IPS-18a (cell line): ENCODE measurements at regions not wholly inside any gene's neighbourhood (a gene's known extent, or its start where the extent isn't known, plus 50 kb on each side); places are given as distances from the start of the nearest gene placed in this dataset.
"Not testable (repeated sequence)": the region's sequence is repeated elsewhere in the genome, so short reads cannot be mapped to it uniquely, and the experiment has no call there.

Experiments
- H3K27ac ChIP-seq: one replicate; pipeline ENCODE4 v1.5.1; 2013; ENCODE audit warnings: low read length
- H3K27me3 ChIP-seq: one replicate; pipeline ENCODE4 v1.6.1; 2013; ENCODE audit warnings: mild to moderate bottlenecking, low read length; ENCODE audit not compliant: control insufficient read depth, insufficient read depth
- H3K36me3 ChIP-seq: one replicate; pipeline ENCODE4 v1.6.1; 2013; ENCODE audit warnings: low read depth, low read length; ENCODE audit not compliant: control insufficient read depth
- H3K4me1 ChIP-seq: one replicate; pipeline ENCODE4 v1.6.1; 2013; ENCODE audit warnings: low read depth, low read length; ENCODE audit not compliant: control insufficient read depth
- H3K4me3 ChIP-seq: one replicate; pipeline ENCODE4 v1.5.1; 2013; ENCODE audit warnings: low read length
- H3K9ac ChIP-seq: one replicate; pipeline ENCODE4 v1.6.1; 2013; ENCODE audit warnings: mild to moderate bottlenecking, low read length, moderate library complexity
- H3K9me3 ChIP-seq: one replicate; pipeline ENCODE4 v1.6.1; 2013; ENCODE audit warnings: low read depth, low read length; ENCODE audit not compliant: control insufficient read depth

DNA sequence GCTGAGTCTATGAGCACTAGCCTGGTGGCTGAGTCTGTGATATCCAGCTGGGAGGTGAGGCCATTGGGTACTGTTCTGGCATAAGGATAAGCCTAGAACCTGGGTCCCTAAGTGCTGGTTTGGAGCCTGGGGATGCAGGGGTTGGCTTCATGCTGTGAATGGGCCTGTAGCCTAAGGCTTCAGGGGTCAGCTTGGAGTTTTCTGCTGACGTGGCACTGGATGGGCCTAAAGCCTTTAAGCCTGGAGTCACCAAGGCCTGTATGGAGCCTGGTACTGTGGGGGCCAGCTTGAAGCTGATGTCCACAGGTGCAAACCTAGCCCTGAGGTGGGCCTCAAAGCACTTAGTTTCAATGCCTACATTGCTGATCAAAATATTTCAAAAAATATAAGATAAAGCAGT, 979.6 kb upstream of the POU3F4 start:
- Histone ChIP-seq H3K9ac (no peak overlapping the region), H3K9me3 (peaks cover 30% of the 10 kb centered on the region), H3K27ac (no peak overlapping the region), H3K4me1 (no peaks in the 10 kb centered on the region), H3K4me3 (no peak overlapping the region), H3K27me3 (no peaks in the 10 kb centered on the region), H3K36me3 (no peaks in the 10 kb centered on the region)

DNA sequence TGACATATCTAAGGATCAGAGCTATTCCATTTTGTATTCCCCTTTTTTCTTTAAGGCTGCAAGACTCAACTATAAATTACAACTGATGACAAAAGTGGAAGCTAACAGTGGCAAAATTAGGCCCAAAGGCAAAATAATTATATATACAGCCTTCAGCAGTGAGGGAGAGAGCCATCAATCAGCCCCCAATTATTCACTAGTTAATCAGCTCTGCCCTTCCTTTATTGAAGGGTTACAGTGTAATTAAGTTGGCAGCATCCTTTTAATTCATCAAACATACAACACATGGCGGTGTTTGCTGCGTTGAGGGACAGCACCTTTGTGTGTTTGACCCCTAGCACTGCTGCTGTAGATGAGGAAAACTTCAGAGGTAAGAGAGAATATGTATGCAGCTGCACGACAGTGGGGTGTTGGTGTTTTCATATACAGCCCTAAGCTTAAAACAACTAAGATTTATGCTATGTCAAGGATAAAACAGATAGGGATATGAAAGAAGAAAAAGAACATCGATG, 973.9 kb upstream of the POU3F4 start:
- H3K27ac ChIP-seq = no peak overlapping the region
- no peak overlapping the region for H3K9ac ChIP-seq
- H3K4me3 ChIP-seq = no peak overlapping the region
- H3K4me1 ChIP-seq = no peaks in the 10 kb centered on the region
- no peaks in the 10 kb centered on the region for H3K27me3 ChIP-seq
- H3K9me3 ChIP-seq = peaks cover 17% of the 10 kb centered on the region
- no peaks in the 10 kb centered on the region for H3K36me3 ChIP-seq

DNA sequence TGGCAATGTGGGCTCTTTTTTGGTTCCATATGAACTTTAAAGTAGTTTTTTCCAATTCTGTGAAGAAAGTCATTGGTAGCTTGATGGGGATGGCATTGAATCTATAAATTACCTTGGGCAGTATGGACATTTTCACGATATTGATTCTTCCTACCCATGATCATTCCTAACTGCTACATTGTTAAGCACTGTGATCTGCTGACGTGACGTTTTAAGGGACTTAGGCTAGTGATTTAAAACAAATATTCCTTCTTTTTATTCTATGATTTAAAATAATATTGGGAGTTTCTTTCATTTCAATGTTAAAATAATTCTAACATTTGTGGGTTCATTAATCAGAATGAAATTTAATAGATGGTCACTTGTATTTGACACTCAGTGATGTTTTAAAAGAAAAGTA, 970.9 kb upstream of the POU3F4 start:
- not testable (repeated sequence) for H3K9ac ChIP-seq, H3K36me3 ChIP-seq, H3K27ac ChIP-seq, H3K27me3 ChIP-seq, H3K4me3 ChIP-seq, H3K4me1 ChIP-seq
- peaks cover 15% of the 10 kb centered on the region for H3K9me3 ChIP-seq

DNA sequence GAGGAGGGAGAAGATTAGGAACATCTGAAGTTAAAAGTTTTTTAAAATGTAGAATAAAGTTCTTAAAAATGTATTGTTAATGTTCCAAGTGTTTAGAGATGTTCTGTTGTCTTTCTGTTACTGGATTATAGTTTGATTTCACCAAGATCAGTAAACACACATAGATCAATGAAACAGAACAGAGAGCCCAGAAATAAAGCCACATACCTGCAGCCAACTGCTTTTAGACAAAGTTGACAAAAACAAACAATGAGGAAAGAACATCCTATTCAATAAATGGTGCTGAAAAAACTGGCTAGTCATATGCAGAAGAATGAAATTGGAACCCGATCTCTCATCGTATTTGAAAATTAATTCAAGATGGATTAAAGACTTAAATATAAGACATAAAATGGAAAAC, 966.3 kb upstream of the POU3F4 start:
- Histone ChIP-seq H3K27me3 (no peaks in the 10 kb centered on the region), H3K4me3 (no peak overlapping the region), H3K36me3 (no peaks in the 10 kb centered on the region), H3K27ac (no peak overlapping the region), H3K9me3 (peaks cover 17% of the 10 kb centered on the region), H3K4me1 (no peaks in the 10 kb centered on the region), H3K9ac (no peak overlapping the region)

DNA sequence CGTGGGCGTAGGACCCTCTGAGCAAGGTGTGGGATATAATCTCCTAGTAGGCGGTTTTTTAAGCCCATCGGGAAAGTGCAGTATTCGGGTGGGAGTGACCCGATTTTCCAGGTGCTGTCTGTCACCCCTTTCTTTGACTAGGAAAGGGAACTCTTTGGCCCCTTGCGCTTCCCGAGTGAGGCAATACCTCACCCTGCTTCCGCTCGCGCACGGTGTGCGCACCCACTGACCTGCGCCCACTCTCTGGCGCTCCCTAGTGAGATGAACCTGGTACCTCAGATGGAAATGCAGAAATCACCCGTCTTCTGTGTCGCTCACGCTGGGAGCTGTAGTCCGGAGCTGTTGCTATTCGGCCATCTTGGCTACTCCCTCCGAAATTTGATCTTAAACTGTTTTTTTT, 955.9 kb upstream of the POU3F4 start:
- not testable (repeated sequence) for H3K27me3 ChIP-seq, H3K27ac ChIP-seq, H3K9ac ChIP-seq, H3K4me3 ChIP-seq, H3K4me1 ChIP-seq, H3K36me3 ChIP-seq
- H3K9me3 ChIP-seq = peaks cover 36% of the 10 kb centered on the region

DNA sequence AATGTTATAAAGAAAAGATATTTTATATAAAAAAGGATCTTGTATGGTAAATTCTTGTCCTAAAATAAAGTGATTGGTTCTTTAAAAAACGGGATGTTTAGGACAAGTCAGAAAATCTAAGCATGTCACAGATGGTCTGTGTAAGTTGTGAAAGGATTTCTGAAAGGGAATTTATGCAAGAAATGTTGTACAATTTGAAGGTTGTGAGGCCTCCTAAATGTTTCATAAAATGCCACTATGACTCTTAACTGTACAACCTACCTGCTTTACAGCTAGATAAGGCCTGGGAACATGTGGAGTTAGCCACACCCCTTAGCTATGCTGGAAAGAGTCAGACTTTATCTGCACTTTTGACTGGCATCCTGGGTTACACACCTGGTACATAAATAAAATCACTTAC, 951.5 kb upstream of the POU3F4 start:
- no peaks in the 10 kb centered on the region for H3K27me3 ChIP-seq
- H3K9me3 ChIP-seq = peaks cover 59% of the 10 kb centered on the region
- no peaks in the 10 kb centered on the region for H3K36me3 ChIP-seq
- no peak overlapping the region for H3K9ac ChIP-seq
- no peaks in the 10 kb centered on the region for H3K4me1 ChIP-seq
- H3K4me3 ChIP-seq = no peak overlapping the region
- no peak overlapping the region for H3K27ac ChIP-seq

DNA sequence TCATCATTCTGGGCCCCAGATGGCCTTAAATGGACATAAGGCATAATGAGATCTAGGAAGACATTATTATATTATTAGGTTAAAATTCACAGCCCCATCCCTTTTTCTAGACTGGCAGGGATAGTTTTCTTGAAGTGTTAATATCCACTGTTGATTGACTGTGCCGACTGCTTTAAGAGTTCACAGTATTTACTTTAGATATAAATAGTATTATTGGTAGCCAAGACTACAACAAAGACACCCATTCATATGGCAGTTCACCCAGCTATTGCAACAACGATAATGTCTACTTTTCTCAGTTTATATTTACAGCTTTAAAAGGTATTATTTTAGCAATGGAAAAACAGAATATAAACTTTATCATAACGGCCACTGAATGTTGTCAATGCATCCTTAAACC, 922.2 kb upstream of the POU3F4 start:
- Histone ChIP-seq H3K4me1 (no peaks in the 10 kb centered on the region), H3K9ac (no peak overlapping the region), H3K4me3 (no peak overlapping the region), H3K27ac (no peak overlapping the region), H3K36me3 (no peaks in the 10 kb centered on the region), H3K9me3 (peaks cover 9% of the 10 kb centered on the region), H3K27me3 (no peaks in the 10 kb centered on the region)

DNA sequence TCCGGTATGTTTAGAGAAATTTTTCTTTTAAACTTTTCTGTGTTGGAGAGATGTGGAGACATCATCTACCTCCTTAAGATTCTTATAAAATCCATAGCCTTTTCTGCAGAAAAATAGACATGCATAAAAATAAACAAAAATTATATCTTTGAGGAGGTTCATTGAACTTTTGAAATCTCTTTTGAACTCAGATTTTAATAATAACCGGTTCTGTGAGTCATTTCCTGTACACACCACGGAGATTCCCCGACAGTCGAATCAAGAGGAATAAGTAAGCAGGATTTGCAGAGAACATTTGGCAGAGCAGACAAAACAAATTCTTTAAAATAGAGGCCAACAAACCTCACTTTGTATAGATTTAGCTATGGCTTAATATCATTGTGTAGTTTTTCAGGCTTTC, 918.7 kb upstream of the POU3F4 start:
- Histone ChIP-seq H3K9me3 (peaks cover 26% of the 10 kb centered on the region), H3K4me1 (no peaks in the 10 kb centered on the region), H3K9ac (no peak overlapping the region), H3K36me3 (no peaks in the 10 kb centered on the region), H3K27ac (no peak overlapping the region), H3K27me3 (no peaks in the 10 kb centered on the region), H3K4me3 (no peak overlapping the region)

DNA sequence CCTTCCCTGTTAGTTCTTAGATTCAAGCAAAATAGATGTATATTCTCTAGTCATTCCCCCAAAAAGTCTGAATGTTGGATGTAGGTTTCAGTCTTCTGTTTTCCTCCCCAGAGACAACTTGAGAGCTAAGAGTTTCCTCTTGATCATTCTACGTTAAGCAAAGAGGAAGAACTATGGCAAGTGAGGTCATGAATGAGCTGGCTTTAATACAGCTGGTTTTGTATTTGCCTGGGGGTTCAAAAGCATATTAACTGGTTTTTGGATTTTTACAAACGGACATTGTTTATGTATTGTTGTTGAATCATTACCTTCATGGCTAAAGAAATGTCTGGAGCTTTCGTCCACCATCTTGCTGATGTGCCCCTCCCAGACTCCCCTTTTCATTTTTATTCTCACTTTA, 916.7 kb upstream of the POU3F4 start:
- Histone ChIP-seq H3K4me3 (no peak overlapping the region), H3K36me3 (no peaks in the 10 kb centered on the region), H3K27ac (no peak overlapping the region), H3K9ac (no peak overlapping the region), H3K4me1 (no peaks in the 10 kb centered on the region), H3K9me3 (peaks cover 26% of the 10 kb centered on the region), H3K27me3 (no peaks in the 10 kb centered on the region)

DNA sequence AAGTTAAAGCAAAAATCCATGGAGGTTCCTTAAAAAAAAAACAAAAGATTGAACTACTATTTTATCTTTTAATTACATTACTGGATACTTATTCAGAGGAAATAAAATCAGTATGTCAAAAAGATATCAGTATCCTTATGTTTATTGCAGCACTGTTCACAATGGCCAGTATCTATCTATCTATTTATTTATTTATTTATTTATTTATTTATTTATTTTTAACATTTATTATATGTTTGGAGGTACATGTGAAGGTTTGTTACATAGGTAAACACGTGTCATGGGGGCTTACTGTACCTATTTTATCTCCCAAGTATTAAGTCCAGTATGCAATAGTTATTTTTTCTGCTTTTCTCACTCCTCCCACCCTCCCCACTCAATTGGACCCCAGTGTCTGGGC, 881.1 kb upstream of the POU3F4 start:
- H3K36me3 ChIP-seq = no peaks in the 10 kb centered on the region
- no peak overlapping the region for H3K4me3 ChIP-seq
- H3K9ac ChIP-seq = no peak overlapping the region
- peaks cover 47% of the 10 kb centered on the region for H3K9me3 ChIP-seq
- no peaks in the 10 kb centered on the region for H3K4me1 ChIP-seq
- H3K27me3 ChIP-seq = no peaks in the 10 kb centered on the region
- H3K27ac ChIP-seq = no peak overlapping the region

DNA sequence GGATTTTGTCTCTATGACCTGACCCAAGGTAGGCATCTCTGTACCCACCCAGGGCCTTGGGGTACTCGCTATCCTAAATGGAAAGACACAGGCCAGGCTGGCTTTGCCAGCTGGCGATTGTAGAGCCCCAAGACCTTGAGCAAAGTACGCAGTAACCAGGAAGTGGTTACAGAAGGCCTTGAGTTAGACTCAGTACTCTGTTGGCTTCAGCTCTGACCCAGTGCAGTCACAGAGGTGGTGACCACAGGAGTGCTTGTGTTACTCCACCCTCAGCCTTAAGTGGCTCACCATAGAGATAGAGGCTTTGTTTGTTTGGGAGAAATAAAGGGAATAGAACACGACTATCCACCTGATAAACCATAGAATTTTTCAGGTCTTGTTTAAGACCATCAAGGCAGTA, 880.5 kb upstream of the POU3F4 start:
- Histone ChIP-seq H3K4me3 (no peak overlapping the region), H3K27me3 (no peaks in the 10 kb centered on the region), H3K9me3 (peaks cover 41% of the 10 kb centered on the region), H3K4me1 (no peaks in the 10 kb centered on the region), H3K9ac (no peak overlapping the region), H3K36me3 (no peaks in the 10 kb centered on the region), H3K27ac (no peak overlapping the region)

DNA sequence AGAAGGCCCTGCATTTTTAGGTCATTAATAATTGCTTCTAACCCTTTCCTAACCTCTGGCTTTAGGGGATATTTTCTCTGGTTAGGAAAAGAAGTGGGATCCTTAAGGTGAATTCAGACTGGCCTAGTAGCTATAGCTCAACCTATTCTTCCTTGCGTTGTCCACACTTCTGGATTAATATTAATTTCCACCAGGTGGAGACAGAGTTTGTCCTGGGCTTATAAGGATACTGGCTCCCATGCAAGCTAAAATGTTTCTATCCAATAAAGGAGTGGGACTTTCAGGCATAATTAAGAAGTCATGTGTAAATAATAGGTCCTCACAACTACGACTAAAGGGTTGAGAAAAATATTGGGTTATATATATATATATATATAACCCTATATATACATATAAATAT, 860.0 kb upstream of the POU3F4 start:
- H3K4me1 ChIP-seq = no peaks in the 10 kb centered on the region
- H3K9ac ChIP-seq = no peak overlapping the region
- H3K27ac ChIP-seq = no peak overlapping the region
- no peaks in the 10 kb centered on the region for H3K36me3 ChIP-seq
- H3K4me3 ChIP-seq = no peak overlapping the region
- H3K9me3 ChIP-seq = peaks cover 40% of the 10 kb centered on the region
- no peaks in the 10 kb centered on the region for H3K27me3 ChIP-seq
